Fibroblast of the aortic adventitia (primary cell): ENCODE measurements at regions not wholly inside any gene's neighbourhood (a gene's known extent, or its start where the extent isn't known, plus 50 kb on each side); places are given as distances from the start of the nearest gene placed in this dataset.

ENCODE experiments used
- DNase-seq: peaks from one replicate; pipeline ENCODE4 v3.0.0-alpha.2; 2010; ENCODE audit warnings: low read depth
- H3K4me3 ChIP-seq: 2 replicates; pipeline ENCODE4 v1.5.1; 2011; ENCODE audit warnings: low read depth, mild to moderate bottlenecking, control low read depth, low read length, moderate library complexity
- TF ChIP-seq, protein P1 (sequence below): IDR thresholded peaks from 2 replicates; pipeline ENCODE4 v1.5.1; 2011; ENCODE audit warnings: mild to moderate bottlenecking, low read length, control low read depth, inconsistent platforms; ENCODE audit not compliant: insufficient read depth

DNA sequence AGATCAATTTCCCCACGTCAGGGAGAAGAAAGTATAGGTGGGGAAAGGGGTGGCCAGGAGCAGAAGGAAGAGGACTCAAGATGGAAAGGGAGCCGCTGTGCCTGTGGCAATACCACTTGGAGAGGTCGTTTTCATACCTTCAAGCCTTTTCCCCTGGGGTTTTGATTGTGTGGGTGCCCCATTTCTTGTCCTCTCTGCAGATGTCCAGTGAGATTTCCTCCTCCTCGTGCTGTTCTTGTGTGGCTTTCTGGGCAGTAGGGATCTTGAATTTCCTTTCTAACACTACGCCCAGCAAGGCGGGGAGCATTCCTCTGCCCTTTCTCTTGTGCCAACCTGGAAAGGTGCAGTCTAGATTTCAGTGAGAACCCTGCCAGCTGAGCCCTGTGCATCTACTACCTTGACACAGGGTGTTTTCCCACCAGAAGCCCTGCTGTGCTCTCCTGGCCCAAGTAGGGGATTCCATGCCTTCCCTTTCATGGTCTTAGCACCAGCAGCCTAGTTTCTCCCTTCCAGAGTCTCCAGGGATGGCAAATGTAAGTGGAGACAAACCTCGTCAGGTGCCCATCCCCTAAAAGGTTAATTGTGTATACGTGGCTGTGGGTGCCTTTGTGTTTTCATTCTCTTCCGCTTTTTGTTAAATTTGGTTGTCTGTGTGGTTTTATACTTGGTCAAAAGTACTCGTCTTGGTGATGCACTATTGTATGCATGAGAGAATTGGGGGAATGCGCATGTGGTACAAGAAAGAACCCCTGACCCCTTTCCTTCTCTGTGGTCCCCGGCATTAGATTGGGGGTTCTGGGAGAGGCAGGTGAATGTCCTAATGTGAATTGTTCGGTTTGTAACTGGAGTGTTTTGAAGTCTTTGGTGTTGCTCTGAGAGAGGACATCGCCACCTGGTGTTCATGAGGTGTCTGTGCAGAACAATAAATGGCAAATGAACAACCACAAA, 71.4 kb upstream of the MPEG1 start:
- DNase-seq = peak; percentile 62
- no peak overlapping the region for H3K4me3 ChIP-seq
- TF ChIP-seq, protein P1, sequence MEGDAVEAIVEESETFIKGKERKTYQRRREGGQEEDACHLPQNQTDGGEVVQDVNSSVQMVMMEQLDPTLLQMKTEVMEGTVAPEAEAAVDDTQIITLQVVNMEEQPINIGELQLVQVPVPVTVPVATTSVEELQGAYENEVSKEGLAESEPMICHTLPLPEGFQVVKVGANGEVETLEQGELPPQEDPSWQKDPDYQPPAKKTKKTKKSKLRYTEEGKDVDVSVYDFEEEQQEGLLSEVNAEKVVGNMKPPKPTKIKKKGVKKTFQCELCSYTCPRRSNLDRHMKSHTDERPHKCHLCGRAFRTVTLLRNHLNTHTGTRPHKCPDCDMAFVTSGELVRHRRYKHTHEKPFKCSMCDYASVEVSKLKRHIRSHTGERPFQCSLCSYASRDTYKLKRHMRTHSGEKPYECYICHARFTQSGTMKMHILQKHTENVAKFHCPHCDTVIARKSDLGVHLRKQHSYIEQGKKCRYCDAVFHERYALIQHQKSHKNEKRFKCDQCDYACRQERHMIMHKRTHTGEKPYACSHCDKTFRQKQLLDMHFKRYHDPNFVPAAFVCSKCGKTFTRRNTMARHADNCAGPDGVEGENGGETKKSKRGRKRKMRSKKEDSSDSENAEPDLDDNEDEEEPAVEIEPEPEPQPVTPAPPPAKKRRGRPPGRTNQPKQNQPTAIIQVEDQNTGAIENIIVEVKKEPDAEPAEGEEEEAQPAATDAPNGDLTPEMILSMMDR = peak; percentile 85

DNA sequence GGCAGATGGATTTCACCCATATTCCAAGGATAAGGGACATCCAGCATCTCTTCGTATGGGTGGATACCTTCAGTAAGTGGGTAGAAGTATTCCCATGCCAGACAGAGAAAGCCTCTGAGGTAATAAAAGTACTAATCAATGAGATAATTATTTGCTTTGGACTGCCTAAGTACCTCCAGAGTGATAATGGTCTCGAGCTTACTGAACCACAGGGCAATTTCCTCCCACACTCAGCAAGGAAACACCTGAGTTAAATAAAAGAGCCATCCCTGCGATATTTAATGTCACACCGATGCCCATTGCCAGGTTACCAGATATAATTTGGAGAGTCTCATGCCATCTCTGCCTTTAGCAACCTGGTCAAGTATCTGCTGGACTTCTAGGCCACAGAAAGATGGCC, 70.6 kb upstream of the MPEG1 start:
- DNase-seq = no peak
- TF ChIP-seq, protein P1 = no peak
- no peak overlapping the region for H3K4me3 ChIP-seq

DNA sequence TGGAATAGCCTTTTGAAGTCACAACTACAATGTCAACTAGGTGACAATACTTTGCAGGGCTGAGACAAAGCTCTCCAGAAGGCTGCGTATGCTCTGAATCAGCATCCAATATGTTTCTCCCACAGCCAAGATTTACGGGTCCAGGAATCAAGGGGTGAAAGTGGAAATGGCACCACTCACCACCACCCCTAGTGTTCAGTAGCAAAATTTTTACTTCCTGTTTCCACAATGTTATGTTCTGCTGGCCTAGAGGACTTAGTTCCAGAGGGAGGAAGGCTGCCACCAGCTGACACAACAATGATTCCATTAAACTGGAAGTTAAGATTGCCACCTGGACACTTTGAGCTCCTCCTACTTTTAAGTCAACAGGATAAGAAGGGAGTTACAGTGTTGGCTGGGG, 68.5 kb upstream of the MPEG1 start:
- DNase-seq = no peak
- no peak overlapping the region for H3K4me3 ChIP-seq
- TF ChIP-seq, protein P1 = no peak

DNA sequence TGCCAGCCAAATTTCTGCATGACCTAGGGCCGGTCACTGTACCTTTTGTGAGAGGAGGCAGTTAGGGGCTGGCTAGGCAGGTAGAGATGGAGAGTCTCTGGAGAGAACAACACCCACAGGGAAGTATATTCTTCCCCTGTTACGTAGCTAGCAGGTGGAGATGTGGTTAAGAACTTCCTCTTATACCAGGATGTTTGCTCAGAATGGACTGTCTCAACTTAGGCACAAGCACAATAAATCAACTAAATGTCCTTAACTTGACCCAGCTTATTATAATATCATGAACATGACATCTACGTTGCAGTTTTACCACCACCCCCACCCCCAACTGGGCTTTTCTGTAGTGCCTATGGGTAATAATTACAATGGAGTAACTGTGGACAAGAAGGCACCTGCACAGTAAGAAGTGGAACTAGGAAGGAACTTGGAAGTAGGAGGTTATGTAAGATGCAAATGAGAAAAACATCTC, 60.7 kb upstream of the MPEG1 start:
- no peak for DNase-seq
- TF ChIP-seq, protein P1 = no peak
- H3K4me3 ChIP-seq = no peak overlapping the region

DNA sequence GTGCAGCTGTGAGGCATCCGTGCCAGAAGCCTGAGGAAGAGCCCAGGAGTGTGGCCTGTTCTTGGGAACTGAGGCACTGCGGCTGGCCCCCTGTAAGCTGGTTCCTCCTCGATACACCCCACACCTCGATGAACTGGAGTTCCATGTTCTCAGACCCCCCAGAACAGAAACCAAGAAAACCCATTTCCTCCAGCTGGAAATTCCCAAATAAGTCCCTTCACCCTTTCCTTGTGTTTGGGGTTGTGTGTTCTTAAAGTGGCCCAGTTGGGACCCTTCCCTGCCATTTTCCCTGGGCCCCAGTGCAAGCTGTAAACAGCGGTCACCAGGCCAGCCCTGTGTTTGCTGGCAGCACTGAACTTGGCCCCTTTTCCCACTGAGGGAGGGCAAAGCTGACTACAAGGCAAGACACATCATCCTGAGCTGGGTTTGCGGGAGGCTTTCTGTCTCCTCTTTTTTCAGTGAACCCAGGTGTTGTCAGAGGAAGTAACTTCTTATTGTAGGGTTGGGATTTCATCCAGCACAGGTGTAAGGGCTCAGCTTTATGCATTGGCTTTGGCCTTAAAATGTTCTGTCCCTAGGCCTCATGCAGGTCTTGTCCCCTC, 60.1 kb upstream of the MPEG1 start:
- DNase-seq = no peak
- TF ChIP-seq, protein P1 = no peak
- H3K4me3 ChIP-seq = no peak overlapping the region

DNA sequence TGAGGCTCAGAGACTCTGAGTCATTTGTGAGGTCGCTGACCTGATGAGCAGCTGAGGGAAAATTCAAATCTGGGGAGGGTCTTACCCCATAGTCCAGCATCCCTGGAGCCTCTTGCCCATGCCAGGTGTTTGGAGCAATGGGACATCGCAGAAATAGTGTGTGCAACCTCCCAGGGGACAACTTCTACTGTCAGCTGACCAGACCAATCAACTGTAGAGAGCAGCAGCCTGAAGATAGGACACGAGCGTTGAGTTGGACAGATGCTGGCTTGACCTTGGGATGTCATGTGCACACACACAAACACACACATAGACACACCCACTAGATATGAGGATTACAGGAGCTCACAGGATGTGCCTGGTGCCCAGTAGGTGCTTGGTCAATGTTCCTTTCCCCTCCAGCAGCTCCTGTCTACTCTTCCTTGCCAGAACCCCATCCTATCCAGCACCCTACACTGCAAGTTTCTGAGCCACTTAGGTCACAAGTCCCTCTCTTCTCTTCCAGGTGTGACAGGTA, 59.1 kb upstream of the MPEG1 start:
- H3K4me3 ChIP-seq = no peak overlapping the region
- DNase-seq = no peak
- TF ChIP-seq, protein P1 = no peak
